ENCODE measurements at regions not wholly inside any gene's neighbourhood (a gene's known extent, or its start where the extent isn't known, plus 50 kb on each side); places are given as distances from the start of the nearest gene placed in this dataset.

DNA sequence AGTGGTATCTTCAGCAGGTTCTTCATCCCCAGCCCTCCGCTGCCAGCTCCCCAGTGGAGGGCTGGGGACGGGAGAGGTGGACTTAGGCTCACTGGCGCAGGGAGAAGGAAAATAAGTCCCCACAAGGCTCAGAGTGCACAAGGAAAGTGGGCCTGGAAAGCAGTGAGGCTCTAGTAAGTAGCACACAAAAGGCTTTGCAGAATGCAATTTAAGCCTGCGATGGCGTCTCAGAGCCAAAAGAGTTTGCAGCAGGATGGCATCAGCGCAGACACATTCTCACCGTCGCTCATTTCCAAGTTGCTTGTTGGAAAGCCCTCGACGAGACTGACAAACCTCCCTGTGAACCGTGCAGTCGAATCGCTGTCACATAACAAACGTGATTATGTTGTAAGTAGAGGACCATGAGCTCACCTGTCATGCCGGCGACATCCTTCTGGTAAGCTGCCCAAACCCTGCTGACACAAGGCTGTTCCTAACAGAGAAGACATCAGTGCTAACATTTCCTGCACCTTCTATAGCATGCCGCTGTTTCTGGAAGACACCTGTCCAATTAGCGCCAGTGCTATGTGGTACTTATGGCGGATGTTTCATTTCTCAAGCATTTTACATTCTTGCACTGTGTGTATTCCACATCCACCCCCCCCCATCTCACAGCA is 98.3 kb upstream of the NPVF start:
- Histone ChIP-seq H3K9me3 (ENCODE audit: control insufficient read depth, insufficient read depth, low read length) (no peaks in the 10 kb centered on the region), H3K27ac (ENCODE audit: low read depth, low read length) (no peak overlapping the region), H3K27me3 (ENCODE audit: control insufficient read depth, insufficient read depth, low read length) (no peaks in the 10 kb centered on the region), H3K4me3 (ENCODE audit: low read depth, low read length) (no peak overlapping the region)
- DNase-seq (ENCODE audit: low read depth, low spot score), result no peak
- ChIA-PET POLR2A (no interaction called here), CTCF (interaction anchor here (0.6 kb wide), 1 partner anchor 68 kb away, joined by 3 read pairs; no protein-coding TSS in a partner anchor)
- no peak for TF ChIP-seq CTCF (IDR thresholded peaks at IDR 0.05; ENCODE audit: low read depth, low read length)

GRCh38 chr7:25329815-25330214 is 101.5 kb upstream of the NPVF start:
- CTCF ChIA-PET, result no interaction called here
- no peaks in the 10 kb centered on the region for H3K27me3 ChIP-seq (ENCODE audit: control insufficient read depth, insufficient read depth, low read length)
- no peak for TF ChIP-seq CTCF (IDR thresholded peaks at IDR 0.05; ENCODE audit: low read depth, low read length)
- no peak for DNase-seq (ENCODE audit: low read depth, low spot score)
- H3K9me3 ChIP-seq (ENCODE audit: control insufficient read depth, insufficient read depth, low read length), result no peaks in the 10 kb centered on the region
- POLR2A ChIA-PET, result no interaction called here
- no peak overlapping the region for H3K4me3 ChIP-seq (ENCODE audit: low read depth, low read length)
- no peak overlapping the region for H3K27ac ChIP-seq (ENCODE audit: low read depth, low read length)

DNA sequence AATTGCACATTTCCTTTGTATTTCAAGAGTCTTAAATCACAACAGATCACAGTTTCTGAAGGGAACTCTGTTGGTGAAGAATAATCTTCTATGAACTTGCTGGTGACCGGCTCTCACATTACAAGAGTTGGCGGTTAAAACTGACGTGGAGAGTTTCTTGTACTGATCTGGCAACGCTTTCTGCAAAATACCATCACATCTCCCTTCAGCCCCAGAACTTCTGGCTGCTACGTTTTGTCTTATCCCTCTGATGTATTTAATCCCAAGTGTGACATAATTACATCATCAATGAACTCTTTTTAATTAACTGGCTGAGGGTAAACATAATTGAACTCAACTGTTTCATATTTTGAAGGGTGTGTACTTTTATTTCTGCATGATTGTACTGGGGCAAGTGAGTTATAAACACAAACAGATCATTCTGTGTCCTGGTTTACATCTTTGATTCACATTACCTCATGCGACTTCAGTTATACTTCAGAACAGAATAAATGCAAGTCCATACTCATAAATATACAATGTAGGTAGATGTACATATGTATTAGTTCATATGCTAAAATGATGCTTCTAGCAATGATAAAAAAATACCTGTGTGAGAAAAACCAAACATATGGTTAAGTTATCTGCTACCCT is 105.1 kb upstream of the NPVF start:
- ChIA-PET POLR2A (no interaction called here), CTCF (no interaction called here)
- H3K4me3 ChIP-seq (ENCODE audit: low read depth, low read length), result no peak overlapping the region
- H3K27me3 ChIP-seq (ENCODE audit: control insufficient read depth, insufficient read depth, low read length), result no peaks in the 10 kb centered on the region
- no peaks in the 10 kb centered on the region for H3K9me3 ChIP-seq (ENCODE audit: control insufficient read depth, insufficient read depth, low read length)
- DNase-seq (ENCODE audit: low read depth, low spot score), result no peak
- TF ChIP-seq CTCF (IDR thresholded peaks at IDR 0.05; ENCODE audit: low read depth, low read length), result no peak
- no peak overlapping the region for H3K27ac ChIP-seq (ENCODE audit: low read depth, low read length)

DNA sequence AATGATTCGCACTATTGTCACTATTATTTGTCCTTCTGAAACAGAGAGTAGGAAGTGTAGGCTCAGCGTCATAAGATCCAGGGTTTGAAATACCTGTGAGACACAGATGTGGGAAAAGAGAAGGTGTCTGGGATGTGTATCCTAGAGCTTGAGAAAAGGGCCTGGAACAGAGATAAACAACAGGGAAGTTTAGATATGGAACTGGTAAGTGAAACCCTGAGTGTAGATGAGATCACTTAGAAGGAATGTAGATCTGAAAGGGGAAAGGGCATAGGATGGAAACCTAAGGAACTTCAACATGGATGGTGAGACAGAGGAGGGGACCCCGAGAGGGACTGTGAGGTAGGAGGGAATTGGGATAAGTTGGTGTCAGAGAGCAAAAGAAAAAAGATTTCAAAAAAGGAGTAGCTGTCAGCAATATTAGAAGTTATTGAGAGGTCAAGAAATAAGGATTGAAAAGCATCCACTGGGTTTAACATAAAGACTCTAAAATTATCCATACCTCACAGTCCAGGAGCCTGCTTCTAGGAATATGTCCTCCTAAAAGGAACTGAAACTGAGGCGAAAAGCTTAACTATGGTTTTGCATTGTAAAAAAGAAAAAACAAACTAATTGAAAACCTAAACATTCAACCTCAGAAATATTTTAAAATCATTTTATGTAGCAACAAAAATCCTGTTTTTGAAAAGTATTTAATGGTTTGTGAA is 119.2 kb upstream of the NPVF start:
- DNase-seq (ENCODE audit: low read depth, low spot score), result no peak
- POLR2A ChIA-PET, result no interaction called here
- no peak for TF ChIP-seq CTCF (IDR thresholded peaks at IDR 0.05; ENCODE audit: low read depth, low read length)

GRCh38 chr7:25348104-25348503 is 119.8 kb upstream of the NPVF start:
- no peak overlapping the region for H3K27ac ChIP-seq (ENCODE audit: low read depth, low read length)
- no peak for DNase-seq (ENCODE audit: low read depth, low spot score)
- no peak for TF ChIP-seq CTCF (IDR thresholded peaks at IDR 0.05; ENCODE audit: low read depth, low read length)
- H3K9me3 ChIP-seq (ENCODE audit: control insufficient read depth, insufficient read depth, low read length), result no peaks in the 10 kb centered on the region
- ChIA-PET CTCF (interaction anchor here (1.4 kb wide), 1 partner anchor 218 kb away, joined by 3 read pairs; no protein-coding TSS in a partner anchor), POLR2A (no interaction called here)
- H3K27me3 ChIP-seq (ENCODE audit: control insufficient read depth, insufficient read depth, low read length), result peaks cover 2% of the 10 kb centered on the region
- no peak overlapping the region for H3K4me3 ChIP-seq (ENCODE audit: low read depth, low read length)

More for the DNA sequence above, 119.2 kb upstream of the NPVF start:
- CTCF ChIA-PET, result interaction anchor here (1.4 kb wide), 1 partner anchor 218 kb away, joined by 3 read pairs; no protein-coding TSS in a partner anchor
- no peak overlapping the region for H3K4me3 ChIP-seq (ENCODE audit: low read depth, low read length)
- H3K27me3 ChIP-seq (ENCODE audit: control insufficient read depth, insufficient read depth, low read length), result peaks cover 2% of the 10 kb centered on the region
- no peaks in the 10 kb centered on the region for H3K9me3 ChIP-seq (ENCODE audit: control insufficient read depth, insufficient read depth, low read length)
- no peak overlapping the region for H3K27ac ChIP-seq (ENCODE audit: low read depth, low read length)

Data from AG04450 (cell line).